NCI-H2171 (cell line): ENCODE measurements at regions not wholly inside any gene's neighbourhood (a gene's known extent, or its start where the extent isn't known, plus 50 kb on each side); places are given as distances from the start of the nearest gene placed in this dataset.
A peak's percentile ranks its signal among the peaks of the same experiment; 100 is the strongest.

Experiments used
- DNase-seq: peaks from one replicate; lab custom pipeline; 2025; lab: John Stamatoyannopoulos, UW

DNA sequence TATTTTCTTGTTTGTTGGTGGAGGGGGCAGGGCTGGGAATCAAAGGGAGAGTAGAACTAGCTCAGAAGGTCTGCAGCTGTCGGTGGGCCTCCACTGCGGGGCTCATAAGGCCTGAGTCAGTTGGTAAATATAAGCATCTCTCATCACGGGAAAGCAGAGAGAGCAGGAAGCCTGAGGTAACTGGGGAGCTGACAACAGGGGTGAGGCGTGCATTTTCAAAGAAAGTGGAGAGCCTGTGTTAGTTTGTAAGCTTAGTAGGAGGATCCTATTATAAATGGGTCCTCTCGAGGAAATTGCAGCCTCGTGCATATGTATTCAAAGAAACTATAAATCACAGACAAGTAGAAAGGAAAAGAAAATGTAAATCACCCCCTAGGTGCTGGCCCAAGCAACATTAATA is 221.0 kb upstream of the CDH13 start:
- no peak for DNase-seq

DNA sequence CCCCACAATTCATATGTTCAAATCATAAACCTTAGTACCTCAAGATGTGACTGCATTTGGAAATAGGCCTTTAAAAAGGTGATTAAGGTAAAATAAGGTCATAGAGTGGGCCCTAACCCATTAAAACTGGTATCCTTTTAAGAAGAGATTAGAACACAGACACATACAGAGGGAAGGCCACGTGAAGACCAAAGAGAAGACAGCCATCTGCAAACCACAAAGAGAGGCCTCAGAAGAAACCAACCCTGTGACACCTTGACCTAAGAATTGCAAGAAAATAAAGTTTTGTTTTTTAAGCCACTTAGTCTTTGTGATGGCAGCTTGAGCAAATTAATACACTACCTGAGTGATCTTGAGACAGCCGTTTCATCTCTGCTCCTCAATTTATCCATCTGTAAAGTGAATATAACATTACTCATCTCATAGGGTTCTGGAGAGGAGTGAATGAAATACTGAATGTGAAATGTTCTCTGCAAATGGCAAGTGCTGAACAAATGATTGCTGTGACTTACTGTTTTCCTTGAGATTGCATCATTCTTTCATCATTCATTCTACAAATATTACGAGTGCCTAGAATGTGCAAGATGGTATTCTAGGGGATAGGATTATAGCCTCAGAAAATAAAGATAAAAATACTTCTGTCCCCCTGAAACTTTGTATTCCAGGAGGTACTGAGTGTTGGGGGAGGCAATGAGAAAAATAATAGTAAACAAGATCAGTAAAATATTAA is 222.0 kb upstream of the CDH13 start:
- DNase-seq, result no peak

DNA sequence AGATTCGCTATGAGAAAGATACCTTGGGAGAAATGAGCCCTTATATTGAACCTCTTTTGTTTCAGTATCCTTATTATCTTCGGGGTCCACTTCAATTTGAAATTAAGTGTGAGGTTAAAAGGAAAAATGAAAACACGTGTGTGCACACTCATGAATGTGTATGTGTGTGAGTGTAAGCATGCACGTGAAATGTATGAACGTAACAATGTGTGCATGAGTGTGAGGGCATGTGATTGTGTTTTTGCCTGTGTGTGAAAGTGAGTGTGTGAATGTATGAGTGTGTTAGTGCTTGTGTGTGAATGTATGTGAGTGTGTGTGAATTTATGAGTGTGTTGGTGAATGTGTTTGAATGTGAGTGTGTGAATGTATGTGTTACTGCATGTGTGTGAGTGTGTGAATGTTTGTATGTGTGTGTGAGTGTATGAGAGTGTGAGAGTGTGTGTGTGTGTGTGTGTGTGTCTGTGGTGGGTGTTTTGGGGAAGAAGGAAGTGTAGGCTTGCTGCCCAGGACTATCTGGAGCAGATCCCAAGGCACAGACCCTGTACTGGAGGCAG is 224.0 kb upstream of the CDH13 start:
- DNase-seq, result no peak

DNA sequence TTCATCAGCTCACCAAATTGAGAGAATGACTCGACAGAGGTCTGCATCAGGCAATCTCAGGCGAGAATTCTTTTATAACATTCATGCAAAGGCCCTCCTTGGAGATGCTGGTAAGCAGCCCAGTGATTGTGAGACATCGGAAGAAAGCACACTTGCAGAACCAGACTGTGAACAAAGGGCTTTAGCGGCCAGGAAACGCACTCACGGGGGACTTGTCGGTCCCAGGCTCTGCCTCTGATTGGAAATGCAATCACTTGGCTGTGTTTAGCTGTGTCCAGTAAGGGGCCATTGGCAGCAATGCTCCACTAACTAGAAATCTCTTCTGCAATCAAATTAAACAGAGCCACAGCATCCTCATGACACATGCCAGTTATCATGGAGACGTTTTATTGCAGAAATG is 226.7 kb upstream of the CDH13 start:
- no peak for DNase-seq

DNA sequence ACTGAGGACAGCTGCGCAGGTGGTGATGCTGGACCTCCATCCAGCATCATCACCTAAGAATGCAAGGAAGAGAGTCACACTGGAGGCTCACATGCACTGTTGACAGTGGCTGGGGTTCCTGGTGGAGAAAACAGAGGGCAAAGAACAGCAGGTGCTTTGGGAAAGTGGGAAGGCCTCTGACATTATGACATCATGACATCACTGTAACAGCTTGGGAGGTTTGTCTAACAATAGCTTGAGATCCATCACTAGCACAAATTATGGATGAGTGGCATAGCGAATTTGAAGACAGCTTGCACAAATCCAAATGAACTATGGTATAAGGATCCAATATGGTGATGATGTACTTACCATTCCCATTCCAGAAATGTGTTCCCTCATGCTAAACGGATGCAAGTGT is 226.5 kb upstream of the MPHOSPH6 start:
- DNase-seq, result no peak

DNA sequence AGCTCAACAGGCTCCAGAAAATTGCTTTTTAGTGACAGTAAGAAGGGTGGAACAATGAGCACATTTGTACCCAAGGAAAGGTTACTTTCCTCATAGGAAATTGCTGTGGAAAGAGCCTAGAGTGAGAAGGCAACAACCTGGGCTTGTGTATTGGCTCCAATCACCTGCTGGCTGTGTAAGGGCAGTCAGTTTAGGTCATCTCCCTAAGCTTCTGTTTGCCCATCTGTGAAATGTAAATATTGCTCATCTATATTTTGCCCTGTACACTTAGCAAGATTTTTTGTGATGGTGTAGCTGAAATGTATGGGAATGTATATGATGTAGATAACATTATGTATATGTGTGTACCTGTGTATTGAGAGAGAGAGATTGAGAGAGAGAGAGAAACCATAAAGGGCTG is 225.2 kb upstream of the MPHOSPH6 start:
- DNase-seq, result no peak

DNA sequence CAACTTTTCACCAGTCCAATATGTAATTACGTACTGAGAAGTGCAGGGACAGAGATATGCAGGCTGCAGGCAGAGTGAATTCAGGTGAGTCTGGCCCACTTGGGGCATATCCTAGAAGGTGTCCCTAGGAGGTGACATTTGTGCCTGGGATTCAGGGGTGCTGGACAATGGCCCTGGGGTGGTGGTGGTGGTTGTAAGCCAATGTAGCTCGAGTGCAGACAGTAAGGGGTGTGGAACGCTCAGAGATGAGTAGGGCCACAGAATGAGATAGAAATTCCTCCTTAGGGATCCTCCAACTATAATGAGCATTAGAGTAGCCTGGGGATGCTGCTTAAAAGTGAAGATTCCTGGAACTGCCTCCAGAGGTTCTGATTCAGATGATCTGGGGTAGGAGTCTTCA is 221.7 kb upstream of the MPHOSPH6 start:
- DNase-seq, result no peak

DNA sequence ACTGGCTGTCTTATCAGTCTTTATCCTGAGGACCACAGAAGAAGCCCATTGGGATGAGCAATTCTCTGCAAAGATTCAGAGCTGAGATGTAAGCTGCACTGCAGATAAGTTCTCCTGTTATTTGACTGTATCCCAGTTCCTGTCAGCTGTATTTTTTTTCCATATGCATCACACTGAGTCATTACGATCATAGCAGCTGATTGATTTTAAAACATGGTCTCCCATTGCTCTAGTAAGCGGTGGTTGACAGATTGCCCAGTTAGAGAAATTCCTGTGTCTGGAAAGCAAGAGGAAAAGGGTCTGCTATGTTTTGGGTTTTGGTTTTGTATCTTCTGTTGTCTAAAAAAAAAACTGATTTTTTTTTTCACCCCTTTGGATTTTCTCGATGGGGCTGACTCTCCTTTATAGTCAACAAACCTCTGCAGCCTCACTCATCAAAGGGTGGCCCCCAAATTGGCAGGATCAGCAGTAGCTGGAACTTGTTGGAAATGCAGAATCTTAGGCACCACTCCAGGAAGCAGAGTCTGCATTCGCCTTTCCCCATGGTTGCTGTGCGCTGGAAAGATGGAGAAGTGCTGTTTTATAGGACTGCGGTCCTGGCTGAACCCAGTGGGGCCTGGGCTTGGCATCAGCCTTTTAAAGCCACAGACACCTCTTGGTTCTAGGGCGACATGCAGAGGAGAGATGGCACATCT is 220.1 kb upstream of the MPHOSPH6 start:
- no peak for DNase-seq

DNA sequence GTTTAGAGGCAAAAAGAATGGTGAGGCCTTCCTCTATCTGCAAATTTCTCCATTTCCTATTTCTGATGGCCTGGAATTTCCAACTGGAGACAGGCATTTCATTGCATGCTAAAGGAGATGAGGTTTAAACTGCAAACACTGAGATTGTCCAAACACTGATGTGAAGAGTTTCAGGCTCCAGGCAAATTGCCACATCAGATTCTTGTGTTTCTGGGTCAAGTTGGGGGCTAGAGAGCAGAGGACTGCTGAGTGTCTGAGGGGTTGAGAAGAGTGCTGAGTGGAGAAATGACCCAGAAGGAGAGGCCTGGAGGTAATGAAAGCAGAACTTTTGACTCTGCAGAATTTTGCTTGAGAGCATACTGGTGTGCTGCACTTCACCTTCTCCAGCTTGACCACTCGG is 216.7 kb upstream of the MPHOSPH6 start:
- DNase-seq, result no peak

DNA sequence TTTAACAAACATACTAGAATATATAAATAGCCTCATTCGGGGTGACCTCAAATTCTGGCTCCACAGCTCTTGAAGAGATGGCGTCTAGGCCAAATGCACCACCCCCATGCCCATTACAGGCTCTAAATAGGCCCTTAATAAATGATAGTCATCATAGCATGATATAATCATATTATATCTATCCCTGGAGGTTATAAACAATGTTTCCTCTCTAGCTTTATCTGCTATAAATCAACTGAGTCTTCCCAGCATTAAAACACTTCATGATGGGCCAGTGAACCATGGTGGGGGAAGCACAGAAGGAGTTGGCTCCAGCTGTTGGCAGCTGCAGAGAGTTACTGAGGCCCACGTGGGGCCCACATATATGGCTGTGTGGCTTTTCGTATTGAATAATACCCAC is 214.9 kb upstream of the MPHOSPH6 start:
- no peak for DNase-seq

DNA sequence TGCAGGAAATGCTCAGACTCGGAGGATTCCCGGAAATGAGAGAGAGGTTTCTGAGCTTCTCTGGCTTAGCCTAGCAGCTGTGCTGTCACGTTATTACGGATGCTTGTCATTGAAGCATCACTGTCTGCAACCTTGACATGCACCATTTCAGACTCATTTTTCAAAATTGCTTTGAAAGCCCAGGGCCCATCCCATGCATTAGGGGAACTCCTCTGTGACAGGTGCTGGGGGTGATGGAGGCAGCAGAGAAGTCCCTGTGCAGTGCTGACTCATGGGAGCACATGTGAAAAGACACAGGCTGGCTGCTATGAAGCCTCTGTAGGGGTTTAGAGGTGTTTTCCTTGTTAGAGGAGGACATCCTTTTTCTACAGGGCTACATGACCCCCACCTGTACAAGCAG is 214.0 kb upstream of the MPHOSPH6 start:
- DNase-seq, result no peak

DNA sequence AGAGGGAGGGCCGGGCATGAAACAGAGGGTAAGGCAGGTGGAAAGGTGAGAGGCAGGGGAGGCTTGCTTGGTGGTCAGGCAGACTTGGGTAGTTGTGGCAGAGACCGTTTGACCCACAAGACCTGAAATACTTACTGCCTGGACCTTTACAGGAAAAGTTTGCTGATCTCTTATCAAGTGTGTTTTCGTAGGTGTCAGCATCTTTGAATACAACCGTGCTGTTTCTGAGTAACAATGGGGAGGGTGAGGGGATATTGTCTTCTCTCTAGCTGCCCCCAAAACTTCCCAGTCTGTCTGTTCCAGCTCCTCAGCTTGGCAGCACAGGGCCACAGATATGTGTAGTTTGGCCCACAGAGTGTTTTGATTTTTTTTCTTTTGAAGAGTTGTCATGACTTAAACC is 212.5 kb upstream of the MPHOSPH6 start:
- no peak for DNase-seq

DNA sequence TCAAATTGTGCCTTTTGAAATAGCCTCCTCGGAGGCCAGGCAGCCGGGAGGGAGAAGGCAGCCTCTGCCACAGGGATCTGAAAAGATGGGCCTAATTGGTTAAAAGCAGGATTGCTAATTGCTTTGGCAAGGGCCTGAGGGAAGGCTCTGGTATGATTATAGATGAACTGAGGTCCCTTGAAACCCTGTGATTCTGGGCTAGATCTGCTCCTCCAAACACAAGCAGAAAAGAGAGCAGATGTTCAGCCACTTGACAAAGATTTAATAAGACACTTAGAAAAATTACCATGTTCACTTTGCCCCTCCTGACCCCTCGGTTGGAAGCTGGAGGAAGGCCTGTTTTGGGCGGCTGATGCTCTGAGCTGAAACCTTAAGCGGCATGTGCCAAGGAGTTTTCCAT is 209.5 kb upstream of the MPHOSPH6 start:
- DNase-seq, result peak; percentile 37

DNA sequence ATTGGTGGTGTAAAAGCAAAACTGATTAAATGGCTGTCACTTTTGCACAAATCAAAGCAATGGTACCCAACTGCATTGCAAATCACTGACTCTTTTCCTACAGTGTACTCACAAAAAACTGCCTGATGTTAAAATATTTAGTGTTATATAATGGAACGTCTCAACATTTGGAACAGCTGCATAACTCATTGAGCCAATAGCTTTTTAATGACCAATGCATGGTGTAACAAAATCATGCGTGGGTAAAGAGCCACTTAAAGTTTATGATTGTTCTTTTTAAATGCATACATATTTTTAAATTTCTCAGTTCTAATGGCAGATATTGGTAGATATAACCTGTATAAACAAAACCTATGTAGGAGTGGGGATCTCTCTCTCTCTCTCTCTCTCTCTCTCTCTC is 204.0 kb upstream of the MPHOSPH6 start:
- DNase-seq, result no peak

DNA sequence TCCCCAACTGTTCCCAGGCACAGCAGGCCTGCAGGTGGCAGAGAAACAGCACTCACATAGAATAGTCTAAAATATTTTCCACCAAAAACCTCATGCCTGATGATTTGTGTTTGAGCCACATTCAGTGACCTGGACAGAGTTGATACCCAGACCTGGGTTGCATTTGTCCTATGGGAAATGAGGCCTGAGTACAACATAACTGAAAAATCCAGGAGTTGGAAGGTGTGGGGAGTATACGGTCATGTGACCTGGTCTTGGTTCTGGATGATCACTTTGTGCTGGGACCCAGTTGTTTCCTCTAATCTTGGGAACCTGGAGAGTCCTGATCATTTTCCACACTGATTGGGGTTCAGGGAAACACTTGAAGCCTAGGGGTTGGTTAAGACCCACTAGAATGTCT is 200.3 kb upstream of the MPHOSPH6 start:
- no peak for DNase-seq

DNA sequence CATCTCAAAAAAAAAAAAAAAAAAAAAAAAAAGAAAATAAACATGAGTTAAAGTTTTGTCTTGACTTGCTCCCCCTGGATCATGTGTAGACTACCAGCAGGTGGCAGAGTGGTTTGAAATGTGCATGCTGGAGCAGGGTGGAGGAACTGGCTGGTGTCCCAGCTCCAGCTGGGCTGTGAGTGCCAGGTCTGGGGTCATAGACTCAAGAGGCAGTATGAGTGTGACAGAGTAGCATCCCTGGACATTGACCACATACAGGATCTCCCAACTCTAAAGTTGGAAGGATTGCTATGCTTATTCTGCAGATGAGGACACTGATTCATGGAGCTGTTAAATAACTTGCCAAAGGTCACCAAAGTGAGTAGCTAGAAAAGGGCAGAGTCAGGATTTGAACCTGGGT is 198.0 kb upstream of the MPHOSPH6 start:
- DNase-seq, result peak; percentile 33

DNA sequence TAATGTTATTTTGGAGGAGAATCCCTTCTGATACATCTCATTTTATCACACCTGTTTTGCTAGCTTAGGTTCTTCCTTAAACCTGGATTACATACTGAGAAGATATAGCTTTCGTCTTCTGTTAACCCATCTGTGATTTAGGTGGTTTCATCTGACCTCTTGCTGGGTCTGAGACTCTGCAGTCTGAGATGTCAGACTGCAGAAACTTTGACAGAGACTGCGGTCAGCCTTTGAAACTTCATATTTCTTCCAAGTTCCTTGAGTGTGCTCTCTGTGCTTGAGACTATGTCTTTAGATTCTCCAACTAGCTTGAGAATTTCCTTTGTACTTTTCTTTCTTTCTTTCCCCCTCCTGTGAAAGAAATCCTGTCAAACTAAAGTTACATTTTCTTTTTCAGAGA is 196.4 kb upstream of the MPHOSPH6 start:
- DNase-seq, result no peak

DNA sequence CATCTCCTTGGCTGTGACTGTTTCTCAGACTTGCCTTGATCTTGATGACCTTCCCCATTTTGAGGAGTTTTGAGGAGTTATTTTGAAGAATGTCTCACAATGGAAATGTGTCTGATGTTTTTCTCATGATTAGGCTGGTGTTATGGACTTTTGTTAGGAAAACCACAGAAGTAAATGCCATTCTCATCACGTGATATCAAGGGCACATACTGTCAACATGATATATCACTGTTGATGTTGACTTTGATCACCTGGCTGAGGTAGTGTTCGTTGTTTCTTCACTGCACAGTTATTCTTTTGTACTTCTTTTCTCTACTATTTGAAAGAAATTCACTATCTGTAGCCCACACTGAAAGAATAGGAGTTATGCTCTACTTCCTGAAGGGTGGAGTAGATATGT is 194.7 kb upstream of the MPHOSPH6 start:
- DNase-seq, result no peak

DNA sequence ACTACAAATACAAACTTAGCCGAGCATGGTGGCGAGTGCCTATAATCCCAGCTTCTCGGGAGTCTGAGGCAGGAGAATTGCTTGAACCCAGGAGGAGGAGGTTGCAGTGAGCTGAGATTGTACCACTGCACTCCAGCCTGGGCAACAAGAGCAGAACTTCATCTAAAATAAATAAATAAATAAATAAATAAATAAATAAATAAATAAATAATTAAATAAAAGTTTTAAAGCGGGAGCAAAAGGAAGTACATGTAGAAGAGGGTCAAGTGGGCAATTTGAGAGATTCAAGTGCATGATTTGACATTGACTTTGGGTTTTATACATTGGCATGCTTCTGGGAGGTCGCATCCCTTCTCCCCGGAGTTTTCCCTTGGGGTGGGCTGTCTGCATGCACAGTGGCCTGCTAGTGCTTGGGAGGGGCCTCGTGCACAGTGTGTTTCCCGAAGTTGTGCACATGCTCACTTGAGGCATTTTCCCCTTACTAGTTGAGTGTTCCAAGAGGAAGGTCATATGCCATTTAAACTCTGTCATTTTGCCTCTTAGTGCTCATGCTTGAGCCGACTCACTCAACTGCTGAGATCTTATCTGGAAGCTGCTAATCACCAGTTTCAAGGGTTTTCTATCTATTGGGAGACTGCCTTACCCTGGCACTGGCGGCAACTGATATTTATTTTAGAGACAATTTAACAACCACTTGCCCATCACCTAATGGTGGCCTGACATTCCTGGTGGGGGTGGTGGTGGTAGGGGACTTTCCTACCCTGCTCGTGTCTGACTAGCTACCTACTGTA is 193.2 kb upstream of the MPHOSPH6 start:
- no peak for DNase-seq

DNA sequence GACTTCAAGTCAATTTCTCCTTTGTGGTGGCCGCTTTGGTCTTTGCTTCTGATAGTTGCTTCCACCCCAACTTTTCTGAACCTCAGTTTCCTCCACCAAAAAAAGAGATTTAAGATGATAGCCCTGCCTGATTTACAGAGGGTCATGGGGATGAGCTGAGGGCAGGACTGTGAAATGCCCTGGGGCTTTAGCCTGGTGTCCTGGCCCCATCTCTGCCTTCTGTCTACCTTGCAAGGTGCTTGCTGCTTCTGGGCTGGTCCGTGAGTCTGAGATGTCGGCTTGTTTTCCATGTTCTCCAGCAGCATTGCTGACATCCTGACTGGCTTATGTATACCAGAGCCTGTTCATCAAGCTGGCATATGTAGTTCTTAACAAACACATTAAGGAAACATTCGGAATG is 191.9 kb upstream of the MPHOSPH6 start:
- no peak for DNase-seq

DNA sequence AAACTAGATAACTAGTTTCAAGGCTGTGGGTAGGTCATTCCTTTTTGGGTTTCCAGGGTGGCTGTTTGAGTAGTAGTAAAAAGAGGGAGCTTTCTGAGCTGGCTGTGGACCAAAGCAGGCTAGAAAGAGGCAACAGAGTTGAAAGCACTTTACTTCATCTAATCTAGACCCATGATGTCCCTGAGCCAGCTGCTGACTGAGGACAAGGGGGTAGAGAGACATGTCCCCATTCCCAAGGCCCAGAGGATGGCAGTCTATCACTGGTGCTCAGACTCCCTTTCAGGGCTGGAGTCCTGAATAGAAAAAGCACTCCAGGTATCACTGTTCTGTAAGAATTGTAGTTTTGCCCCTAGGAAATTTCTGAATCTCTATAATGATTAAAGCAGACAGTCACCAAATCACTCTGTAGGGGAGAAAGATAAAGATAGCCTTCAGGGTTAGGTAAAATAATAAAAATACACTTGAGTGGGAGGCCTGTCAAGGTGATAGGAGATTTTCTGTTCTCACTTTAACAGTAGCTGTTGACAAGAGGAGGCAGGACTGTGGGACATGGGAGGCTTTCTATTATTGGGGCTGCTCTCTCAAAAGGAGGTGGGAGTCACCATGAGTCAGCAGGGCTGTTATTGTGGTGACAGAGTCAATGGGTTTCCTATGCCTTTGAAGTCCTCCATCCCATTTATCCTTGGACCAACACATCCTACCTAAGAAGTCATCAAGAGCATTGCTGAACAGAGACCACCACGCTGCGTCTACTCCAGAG is 190.2 kb upstream of the MPHOSPH6 start:
- no peak for DNase-seq

DNA sequence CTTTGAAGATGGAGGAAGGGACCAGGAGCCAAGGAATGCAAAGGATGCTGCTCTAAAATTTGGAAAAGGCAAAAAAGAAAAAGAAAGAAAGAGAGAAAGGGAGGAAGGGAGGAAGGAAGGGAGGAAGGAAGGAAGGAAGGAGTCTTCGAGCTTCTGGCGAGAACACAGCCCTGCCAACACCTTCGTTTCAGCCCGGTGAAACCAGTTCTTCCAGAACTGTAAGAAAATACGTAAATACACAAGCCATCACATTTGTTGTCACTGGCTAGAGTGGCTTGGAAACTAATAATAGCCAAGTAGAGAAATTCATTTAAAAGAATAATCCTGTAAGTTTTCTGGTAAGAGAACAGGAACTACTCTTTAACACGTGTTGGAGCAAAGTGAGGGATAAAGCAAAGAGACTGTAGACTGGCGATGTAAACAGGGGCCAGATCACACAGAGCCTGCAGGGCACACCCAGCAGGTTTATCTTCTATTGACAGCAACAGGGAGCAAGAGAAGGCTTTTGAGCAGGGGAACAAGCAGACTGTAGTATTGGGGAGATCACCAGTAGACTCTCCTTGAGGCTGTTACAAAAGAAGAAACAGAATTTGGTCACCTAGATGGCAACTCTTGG is 188.7 kb upstream of the MPHOSPH6 start:
- no peak for DNase-seq
